Endodermal cell (in vitro differentiated cells): ENCODE measurements at regions not wholly inside any gene's neighbourhood (a gene's known extent, or its start where the extent isn't known, plus 50 kb on each side); places are given as distances from the start of the nearest gene placed in this dataset.
A peak's percentile ranks its signal among the peaks of the same experiment; 100 is the strongest.

Source experiments
- DNase-seq: peaks from one replicate; pipeline ENCODE4 v3.0.0-alpha.2; 2017
- H3K27ac ChIP-seq: 2 replicates; pipeline ENCODE4 v1.5.1; 2013; ENCODE audit warnings: mild to moderate bottlenecking, low read depth, low read length, moderate library complexity
- H3K27me3 ChIP-seq: 2 replicates; pipeline ENCODE4 v1.6.1; 2013; ENCODE audit warnings: mild to moderate bottlenecking, low read length, moderate library complexity; ENCODE audit not compliant: insufficient read depth, control insufficient read depth, poor library complexity, severe bottlenecking
- H3K36me3 ChIP-seq: 2 replicates; pipeline ENCODE4 v1.7.0; 2013; ENCODE audit warnings: mild to moderate bottlenecking, low read length, moderate library complexity; ENCODE audit not compliant: control insufficient read depth, insufficient read depth
- H3K4me1 ChIP-seq: one replicate; pipeline ENCODE4 v1.7.0; 2013; ENCODE audit warnings: low read length; ENCODE audit not compliant: control insufficient read depth, insufficient read depth
- H3K4me3 ChIP-seq: 2 replicates; pipeline ENCODE4 v1.5.1; 2013; ENCODE audit warnings: mild to moderate bottlenecking, low read length, moderate library complexity
- H3K9ac ChIP-seq: 2 replicates; pipeline ENCODE4 v1.6.1; 2013; ENCODE audit warnings: mild to moderate bottlenecking, low read length, moderate library complexity; ENCODE audit not compliant: poor library complexity, severe bottlenecking; ENCODE audit errors: extremely low read depth
- H3K9me3 ChIP-seq: 2 replicates; pipeline ENCODE4 v1.6.1; 2013; ENCODE audit warnings: mild to moderate bottlenecking, low read length, moderate library complexity; ENCODE audit not compliant: control insufficient read depth
- H3K27ac Mint-ChIP-seq: 2 replicates; pipeline ENCODE4 v1.8.0; 2020; ENCODE audit warnings: mixed read lengths
- H3K27me3 Mint-ChIP-seq: 2 replicates; pipeline ENCODE4 v1.8.0; 2021; ENCODE audit warnings: mild to moderate bottlenecking, mixed read lengths; ENCODE audit not compliant: insufficient read depth
- H3K36me3 Mint-ChIP-seq: 2 replicates; pipeline ENCODE4 v1.8.0; 2020; ENCODE audit warnings: low read depth, mixed read lengths
- H3K4me1 Mint-ChIP-seq: 2 replicates; pipeline ENCODE4 v1.8.0; 2020; ENCODE audit warnings: mixed read lengths
- H3K4me3 Mint-ChIP-seq: 2 replicates; pipeline ENCODE4 v1.8.0; 2020; ENCODE audit warnings: mild to moderate bottlenecking, moderate library complexity, mixed read lengths
- H3K9me3 Mint-ChIP-seq: 2 replicates; pipeline ENCODE4 v1.8.0; 2020; ENCODE audit warnings: mild to moderate bottlenecking, mixed read lengths
- WGBS, 2 experiments: methylation state at CpG; one replicate each; pipeline versions ENCODE4 v1.1.5 to v1.1.7; 2013; ENCODE audit warnings: missing lambda C conversion rate in 2 of 2, mixed read lengths in 1 of 2; ENCODE audit not compliant: insufficient coverage in 1 of 2, insufficient read length in 1 of 2; 5-methylcytosine and 5-hydroxymethylcytosine counted together
- TF ChIP-seq, protein P1 (sequence below): fragments of 200-600 bp; sonication (generic); conservative IDR thresholded peaks from 2 replicates; pipeline ENCODE4 v1.5.0; 2021; ENCODE audit warnings: antibody characterized with exemption, mild to moderate bottlenecking

DNA sequence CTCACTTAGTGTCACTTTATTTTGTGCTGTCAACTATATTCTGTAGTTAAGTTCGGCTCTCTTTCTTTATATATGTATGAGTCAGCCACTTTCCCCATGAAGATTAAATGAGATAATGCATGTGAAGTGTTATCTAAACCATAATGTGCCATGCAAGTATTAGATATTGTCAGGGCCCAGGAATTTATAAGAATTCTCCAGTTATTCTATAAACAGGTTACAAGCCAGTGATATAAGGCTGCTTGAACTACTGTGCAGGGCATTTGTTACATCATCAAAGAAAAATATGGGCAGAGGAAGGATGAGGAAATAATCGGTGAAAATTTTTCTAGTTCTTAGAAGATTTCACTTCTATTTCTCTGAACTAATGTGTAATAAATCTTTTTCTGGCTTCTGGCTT lies 1049.0 kb upstream of the NR2F2 start:
- H3K36me3 Mint-ChIP-seq: no peaks in the 10 kb centered on the region
- H3K27me3 ChIP-seq: no peaks in the 10 kb centered on the region
- 100% methylated on average over 1 to 2 of the region's 2 CpGs for WGBS, 2 experiments

DNA sequence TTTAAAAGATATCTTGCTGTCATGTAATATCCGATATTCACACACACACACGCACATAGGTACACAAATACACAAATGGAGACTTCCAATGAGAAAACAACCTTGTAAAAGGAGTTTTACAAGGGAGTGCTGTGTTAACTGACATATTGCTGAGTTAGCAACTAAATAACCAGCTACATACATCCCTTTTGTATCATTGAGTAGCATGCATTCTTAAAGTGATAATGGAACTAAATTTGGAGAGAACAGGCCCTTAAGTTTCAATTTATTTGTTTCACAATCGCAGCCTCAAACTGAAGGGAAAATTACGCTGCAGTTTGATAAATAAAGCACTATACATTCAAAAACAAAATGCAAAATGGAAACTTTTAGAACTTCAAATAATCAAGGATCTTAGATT lies 1046.0 kb upstream of the NR2F2 start:
- no peaks in the 10 kb centered on the region for H3K9me3 Mint-ChIP-seq
- no peaks in the 10 kb centered on the region for H3K36me3 Mint-ChIP-seq
- no peaks in the 10 kb centered on the region for H3K9me3 ChIP-seq
- no peaks in the 10 kb centered on the region for H3K27me3 Mint-ChIP-seq
- no peak overlapping the region for H3K4me3 ChIP-seq
- H3K4me3 Mint-ChIP-seq: no peak overlapping the region
- H3K4me1 Mint-ChIP-seq: peaks cover 40% of the 10 kb centered on the region
- no peaks in the 10 kb centered on the region for H3K36me3 ChIP-seq
- 100% methylated on average over 2 of the region's 4 CpGs; no CpG with 5 or more reads in 1 of the 2 experiments for WGBS, 2 experiments
- H3K4me1 ChIP-seq: peaks cover 7% of the 10 kb centered on the region
- H3K27ac Mint-ChIP-seq: no peak overlapping the region
- H3K27ac ChIP-seq: no peak overlapping the region
- TF ChIP-seq, protein P1, sequence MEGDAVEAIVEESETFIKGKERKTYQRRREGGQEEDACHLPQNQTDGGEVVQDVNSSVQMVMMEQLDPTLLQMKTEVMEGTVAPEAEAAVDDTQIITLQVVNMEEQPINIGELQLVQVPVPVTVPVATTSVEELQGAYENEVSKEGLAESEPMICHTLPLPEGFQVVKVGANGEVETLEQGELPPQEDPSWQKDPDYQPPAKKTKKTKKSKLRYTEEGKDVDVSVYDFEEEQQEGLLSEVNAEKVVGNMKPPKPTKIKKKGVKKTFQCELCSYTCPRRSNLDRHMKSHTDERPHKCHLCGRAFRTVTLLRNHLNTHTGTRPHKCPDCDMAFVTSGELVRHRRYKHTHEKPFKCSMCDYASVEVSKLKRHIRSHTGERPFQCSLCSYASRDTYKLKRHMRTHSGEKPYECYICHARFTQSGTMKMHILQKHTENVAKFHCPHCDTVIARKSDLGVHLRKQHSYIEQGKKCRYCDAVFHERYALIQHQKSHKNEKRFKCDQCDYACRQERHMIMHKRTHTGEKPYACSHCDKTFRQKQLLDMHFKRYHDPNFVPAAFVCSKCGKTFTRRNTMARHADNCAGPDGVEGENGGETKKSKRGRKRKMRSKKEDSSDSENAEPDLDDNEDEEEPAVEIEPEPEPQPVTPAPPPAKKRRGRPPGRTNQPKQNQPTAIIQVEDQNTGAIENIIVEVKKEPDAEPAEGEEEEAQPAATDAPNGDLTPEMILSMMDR: no peak
- no peak overlapping the region for H3K9ac ChIP-seq
- no peak for DNase-seq
- H3K27me3 ChIP-seq: no peaks in the 10 kb centered on the region

More for the DNA sequence above, 1049.0 kb upstream of the NR2F2 start:
- H3K9ac ChIP-seq: no peak overlapping the region
- no peak overlapping the region for H3K4me3 Mint-ChIP-seq
- no peaks in the 10 kb centered on the region for H3K27me3 Mint-ChIP-seq
- DNase-seq: no peak
- TF ChIP-seq, protein P1: no peak
- no peaks in the 10 kb centered on the region for H3K9me3 Mint-ChIP-seq
- peaks cover 26% of the 10 kb centered on the region for H3K4me1 Mint-ChIP-seq
- H3K27ac Mint-ChIP-seq: no peak overlapping the region
- no peaks in the 10 kb centered on the region for H3K9me3 ChIP-seq
- peaks cover 7% of the 10 kb centered on the region for H3K4me1 ChIP-seq
- H3K27ac ChIP-seq: no peak overlapping the region
- no peak overlapping the region for H3K4me3 ChIP-seq
- H3K36me3 ChIP-seq: no peaks in the 10 kb centered on the region

DNA sequence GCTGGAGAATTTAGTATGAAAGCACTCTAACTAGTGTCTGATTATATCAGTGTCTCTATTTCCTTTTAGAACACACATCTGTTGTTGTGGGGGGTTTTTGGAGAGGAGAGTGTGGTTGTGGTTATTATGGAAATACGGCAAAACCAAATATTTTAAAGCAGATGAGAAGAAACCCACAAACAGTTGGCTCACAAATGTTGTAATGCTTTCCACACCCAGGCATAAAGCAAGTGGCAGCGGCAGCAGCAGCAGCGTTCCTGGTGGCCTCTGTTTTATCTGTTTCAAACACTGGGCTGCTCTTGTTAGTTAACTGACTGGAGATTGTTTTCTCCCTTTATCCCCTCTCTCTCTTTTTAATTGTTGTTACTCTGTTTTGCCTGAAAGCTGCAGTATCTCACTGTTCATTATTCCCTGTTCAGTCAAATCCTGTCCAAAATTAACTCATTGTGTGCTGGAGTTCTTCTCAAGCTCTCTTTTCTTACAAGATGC lies 1045.5 kb upstream of the NR2F2 start:
- H3K4me1 ChIP-seq: peaks cover 7% of the 10 kb centered on the region
- Mint-ChIP-seq H3K27ac (no peak overlapping the region), H3K4me3 (no peak overlapping the region), H3K27me3 (no peaks in the 10 kb centered on the region), H3K4me1 (peaks cover 45% of the 10 kb centered on the region), H3K9me3 (no peaks in the 10 kb centered on the region), H3K36me3 (no peaks in the 10 kb centered on the region)
- TF ChIP-seq, protein P1: peak; percentile 32
- H3K27me3 ChIP-seq: no peaks in the 10 kb centered on the region
- no peaks in the 10 kb centered on the region for H3K9me3 ChIP-seq
- DNase-seq: peak; percentile 58
- no peak overlapping the region for H3K4me3 ChIP-seq
- no peak overlapping the region for H3K27ac ChIP-seq
- H3K36me3 ChIP-seq: no peaks in the 10 kb centered on the region
- H3K9ac ChIP-seq: no peak overlapping the region
- WGBS, 2 experiments: 40% methylated on average over 3 of the region's 3 CpGs; no CpG with 5 or more reads in 1 of the 2 experiments
